ENCODE measurements at regions not wholly inside any gene's neighbourhood (a gene's known extent, or its start where the extent isn't known, plus 50 kb on each side); places are given as distances from the start of the nearest gene placed in this dataset.
"Not testable (repeated sequence)": the region's sequence is repeated elsewhere in the genome, so short reads cannot be mapped to it uniquely, and the experiment has no call there.

DNA sequence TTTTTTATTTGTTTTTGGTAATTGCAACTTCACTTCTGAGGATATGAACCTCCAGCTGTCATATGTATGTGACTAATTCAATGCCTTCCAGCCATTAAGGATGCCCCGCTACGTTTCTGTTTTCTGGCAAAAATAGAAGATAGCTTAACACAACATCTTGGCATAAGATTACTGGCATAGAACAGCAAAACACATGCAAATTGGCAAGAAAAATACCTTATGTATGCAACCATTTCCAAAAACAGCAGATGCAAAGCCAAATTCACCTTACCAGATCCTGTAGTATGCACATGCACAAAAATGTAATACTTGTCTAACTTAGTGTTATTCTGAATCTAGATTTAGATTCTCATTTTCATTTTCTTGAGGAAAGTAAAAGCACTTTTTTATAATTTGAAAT is 461.1 kb upstream of the CYLC2 start:
- TF ChIP-seq POLR2A (IDR thresholded peaks at IDR 0.05; ENCODE audit: low read depth, low read length) (no peak), PAX5 (IDR thresholded peaks at IDR 0.05; ENCODE audit: insufficient read depth, low read length, severe bottlenecking) (no peak), TAF1 (IDR thresholded peaks at IDR 0.05; ENCODE audit: low read depth, low read length) (no peak), POLR2AphosphoS5 (IDR thresholded peaks at IDR 0.05; ENCODE audit: low read depth, low read length) (no peak)
- DNase-seq (ENCODE audit: insufficient read length, low spot score) (no peak), FAIRE-seq (no peak)

DNA sequence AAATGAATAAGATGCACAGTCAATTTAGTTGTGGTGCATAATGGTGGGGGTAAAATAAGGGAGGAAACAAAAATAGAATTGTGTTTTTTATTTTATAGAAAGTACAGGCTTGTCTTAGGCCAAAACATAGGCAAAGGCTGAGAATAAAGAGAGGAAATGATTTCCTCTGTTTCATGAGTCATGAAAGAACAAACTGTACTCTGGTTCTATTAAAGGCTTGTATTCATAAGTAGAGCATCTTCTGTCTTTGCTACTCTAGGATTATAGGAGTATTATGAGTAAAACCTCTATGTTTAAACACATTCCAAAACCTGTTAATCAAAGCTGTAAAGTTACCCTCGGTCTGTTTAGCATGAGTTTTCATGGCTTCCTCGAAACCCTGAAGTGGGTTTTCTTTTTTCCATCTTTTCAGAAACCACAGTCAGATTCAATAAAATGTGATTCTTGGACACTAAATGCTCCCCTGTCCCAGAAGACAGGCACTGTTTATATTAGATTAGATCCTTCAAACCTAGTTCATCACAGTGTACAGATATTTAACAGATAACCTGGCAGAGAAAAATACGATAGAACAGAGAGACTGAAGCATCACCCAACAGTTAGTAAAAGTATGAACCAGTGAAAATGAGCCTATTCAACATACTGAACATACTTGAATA is 473.9 kb upstream of the CYLC2 start:
- no peak for TF ChIP-seq PAX5 (IDR thresholded peaks at IDR 0.05; ENCODE audit: insufficient read depth, low read length, severe bottlenecking)
- DNase-seq (ENCODE audit: insufficient read length, low spot score) (no peak), FAIRE-seq (no peak)

DNA sequence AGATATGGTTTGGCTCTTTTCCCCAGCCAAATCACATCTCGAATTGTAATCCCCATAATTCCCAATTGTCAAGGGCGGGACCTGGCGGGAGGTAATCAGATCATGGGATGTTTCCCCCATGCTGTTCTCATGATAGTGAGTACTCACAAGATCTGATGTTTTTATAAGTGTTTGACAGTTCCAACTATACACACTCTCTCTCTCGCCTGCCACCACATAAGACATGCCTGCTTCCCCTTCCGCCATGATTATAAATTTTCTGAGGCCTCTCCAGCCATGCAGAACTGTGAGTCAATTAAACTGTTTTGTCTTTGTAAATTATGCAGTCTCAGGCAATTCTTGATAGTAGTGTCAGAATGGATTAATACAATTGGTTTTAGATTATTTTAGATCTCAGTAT is 475.7 kb upstream of the CYLC2 start:
- FAIRE-seq (no peak), DNase-seq (ENCODE audit: insufficient read length, low spot score) (no peak)
- TF ChIP-seq PAX5 (IDR thresholded peaks at IDR 0.05; ENCODE audit: insufficient read depth, low read length, severe bottlenecking): no peak
- TF ChIP-seq POLR2A (IDR thresholded peaks at IDR 0.05; ENCODE audit: low read depth, low read length): no peak
- no peak for TF ChIP-seq POLR2AphosphoS5 (IDR thresholded peaks at IDR 0.05; ENCODE audit: low read depth, low read length)
- no peak for TF ChIP-seq TAF1 (IDR thresholded peaks at IDR 0.05; ENCODE audit: low read depth, low read length)
- no peak for TF ChIP-seq POU2F2 (IDR thresholded peaks at IDR 0.05; ENCODE audit: low read depth, low read length)
- TF ChIP-seq SPI1 (IDR thresholded peaks at IDR 0.05; ENCODE audit: low read depth, low read length): no peak

DNA sequence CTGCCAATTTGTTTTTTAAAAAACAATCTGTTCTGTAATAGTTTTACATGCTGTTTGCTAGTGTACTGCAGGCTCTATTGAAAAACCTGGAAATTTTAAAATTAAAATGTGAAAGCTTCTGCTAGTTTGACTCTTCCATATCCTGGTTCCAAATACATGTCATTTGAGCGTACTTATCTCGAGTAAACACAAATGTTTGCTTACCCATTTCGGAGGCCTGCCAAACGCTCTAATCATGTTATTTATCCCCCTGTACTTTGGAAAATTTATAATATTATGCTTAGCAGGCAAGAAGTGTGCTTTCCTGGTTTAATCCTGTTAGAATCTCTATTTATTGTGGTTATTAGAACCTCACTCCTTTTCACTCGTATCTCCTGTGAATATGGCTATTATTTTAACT is 476.8 kb upstream of the CYLC2 start:
- FAIRE-seq (no peak), DNase-seq (ENCODE audit: insufficient read length, low spot score) (no peak)
- TF ChIP-seq POLR2A (IDR thresholded peaks at IDR 0.05; ENCODE audit: low read depth, low read length): no peak
- no peak for TF ChIP-seq TAF1 (IDR thresholded peaks at IDR 0.05; ENCODE audit: low read depth, low read length)
- TF ChIP-seq PAX5 (IDR thresholded peaks at IDR 0.05; ENCODE audit: insufficient read depth, low read length, severe bottlenecking): no peak
- TF ChIP-seq SPI1 (IDR thresholded peaks at IDR 0.05; ENCODE audit: low read depth, low read length): no peak
- no peak for TF ChIP-seq POU2F2 (IDR thresholded peaks at IDR 0.05; ENCODE audit: low read depth, low read length)

DNA sequence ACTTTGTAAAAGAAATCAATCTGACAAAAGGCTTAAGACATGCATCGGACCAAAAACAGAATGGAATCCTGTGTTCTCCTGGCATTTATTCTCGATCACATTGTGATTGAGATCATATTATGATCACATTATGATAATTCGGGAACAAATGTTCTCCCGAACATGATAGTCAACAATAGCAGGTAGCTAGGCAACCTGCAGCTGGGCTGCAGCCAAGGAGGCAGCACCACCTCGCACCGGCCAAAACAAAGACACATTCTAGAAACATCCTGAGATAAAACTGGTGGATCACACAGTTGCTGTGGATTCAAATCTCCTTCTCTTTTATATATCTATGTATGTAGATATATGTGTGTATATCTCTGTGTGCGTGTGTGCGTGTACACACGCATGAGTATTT is 480.6 kb upstream of the CYLC2 start:
- FAIRE-seq (no peak), DNase-seq (ENCODE audit: insufficient read length, low spot score) (no peak)
- TF ChIP-seq POLR2A (IDR thresholded peaks at IDR 0.05; ENCODE audit: low read depth, low read length) (no peak), TAF1 (IDR thresholded peaks at IDR 0.05; ENCODE audit: low read depth, low read length) (no peak), SPI1 (IDR thresholded peaks at IDR 0.05; ENCODE audit: low read depth, low read length) (no peak), POU2F2 (IDR thresholded peaks at IDR 0.05; ENCODE audit: low read depth, low read length) (no peak), POLR2AphosphoS5 (IDR thresholded peaks at IDR 0.05; ENCODE audit: low read depth, low read length) (no peak), PAX5 (IDR thresholded peaks at IDR 0.05; ENCODE audit: insufficient read depth, low read length, severe bottlenecking) (no peak)

DNA sequence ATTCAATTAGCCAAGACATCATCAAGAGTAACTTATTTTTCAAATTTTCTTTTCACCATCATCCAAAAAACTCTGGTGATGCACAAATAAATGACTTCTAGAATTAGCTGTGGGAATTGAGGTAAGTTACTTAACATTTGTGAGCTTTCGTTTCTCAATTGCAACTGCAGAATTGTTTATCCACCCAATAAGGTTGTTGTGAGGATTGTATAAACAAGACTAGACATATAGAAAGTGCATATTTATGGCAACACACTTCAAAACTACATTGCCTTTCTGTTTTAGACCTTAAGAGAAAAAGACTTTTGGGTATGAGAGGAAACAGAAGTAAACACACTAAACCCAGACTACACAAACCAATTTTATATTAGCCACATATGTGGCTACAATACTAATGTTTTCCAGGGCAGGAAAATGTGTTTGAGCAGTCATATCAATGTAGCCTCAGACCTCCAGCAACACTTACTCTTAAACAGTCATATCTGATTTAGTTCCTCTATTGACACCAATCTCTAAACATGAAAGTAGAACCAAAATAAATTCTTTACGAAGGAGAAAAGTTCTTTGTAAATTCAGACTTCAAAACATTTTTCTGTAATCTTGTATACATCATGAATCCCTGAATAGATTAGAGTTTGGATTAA is 488.0 kb upstream of the CYLC2 start:
- no peak for FAIRE-seq
- DNase-seq (ENCODE audit: insufficient read length, low spot score): no peak
- TF ChIP-seq POU2F2 (IDR thresholded peaks at IDR 0.05; ENCODE audit: low read depth, low read length) (no peak), POLR2AphosphoS5 (IDR thresholded peaks at IDR 0.05; ENCODE audit: low read depth, low read length) (no peak), PAX5 (IDR thresholded peaks at IDR 0.05; ENCODE audit: insufficient read depth, low read length, severe bottlenecking) (no peak), SPI1 (IDR thresholded peaks at IDR 0.05; ENCODE audit: low read depth, low read length) (no peak), TAF1 (IDR thresholded peaks at IDR 0.05; ENCODE audit: low read depth, low read length) (no peak), POLR2A (IDR thresholded peaks at IDR 0.05; ENCODE audit: low read depth, low read length) (no peak)

DNA sequence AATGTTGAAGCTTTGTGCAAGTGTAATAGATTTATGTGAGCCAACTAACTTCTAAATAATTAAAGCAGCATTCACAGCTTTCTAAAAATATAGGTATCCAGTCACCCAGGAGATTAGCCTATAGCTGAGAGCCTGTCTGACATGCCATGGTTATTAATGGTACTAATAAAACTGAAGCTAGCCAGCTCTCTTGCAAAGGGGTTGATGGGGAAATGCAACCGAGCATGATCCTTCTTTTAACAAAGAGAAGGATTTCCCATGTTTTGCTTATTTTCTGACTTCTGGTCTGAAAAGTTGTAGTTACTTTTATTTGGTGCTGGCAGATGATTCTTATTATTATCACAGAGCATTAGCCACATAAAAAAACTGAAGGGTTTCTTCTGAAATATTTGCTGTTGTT is 488.7 kb upstream of the CYLC2 start:
- FAIRE-seq (no peak), DNase-seq (ENCODE audit: insufficient read length, low spot score) (no peak)
- TF ChIP-seq SPI1 (IDR thresholded peaks at IDR 0.05; ENCODE audit: low read depth, low read length) (no peak), POLR2AphosphoS5 (IDR thresholded peaks at IDR 0.05; ENCODE audit: low read depth, low read length) (no peak), TAF1 (IDR thresholded peaks at IDR 0.05; ENCODE audit: low read depth, low read length) (no peak), POLR2A (IDR thresholded peaks at IDR 0.05; ENCODE audit: low read depth, low read length) (no peak), PAX5 (IDR thresholded peaks at IDR 0.05; ENCODE audit: insufficient read depth, low read length, severe bottlenecking) (no peak), POU2F2 (IDR thresholded peaks at IDR 0.05; ENCODE audit: low read depth, low read length) (no peak)

DNA sequence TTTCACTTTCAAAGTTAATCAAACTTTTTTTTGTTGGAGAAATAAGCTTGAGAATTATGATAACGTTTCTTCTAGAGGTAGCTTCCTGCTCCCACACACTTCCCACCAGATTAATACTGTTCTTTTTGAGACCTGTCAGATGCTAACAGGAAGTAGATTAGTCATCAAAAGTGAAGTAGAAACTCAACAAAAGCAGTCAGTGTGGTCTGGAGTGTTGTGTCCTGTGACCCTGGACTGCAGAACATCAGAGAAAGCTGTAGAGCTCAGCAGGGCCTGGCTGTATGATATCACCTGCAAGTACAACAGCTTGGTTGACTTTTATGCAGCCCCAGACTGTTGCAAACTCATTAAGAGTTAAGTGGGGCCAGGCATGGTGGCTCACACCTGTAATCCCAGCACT is 495.7 kb upstream of the CYLC2 start:
- FAIRE-seq (no peak), DNase-seq (ENCODE audit: insufficient read length, low spot score) (no peak)
- TF ChIP-seq SPI1 (IDR thresholded peaks at IDR 0.05; ENCODE audit: low read depth, low read length) (no peak), TAF1 (IDR thresholded peaks at IDR 0.05; ENCODE audit: low read depth, low read length) (no peak), POLR2A (IDR thresholded peaks at IDR 0.05; ENCODE audit: low read depth, low read length) (no peak), PAX5 (IDR thresholded peaks at IDR 0.05; ENCODE audit: insufficient read depth, low read length, severe bottlenecking) (no peak), POU2F2 (IDR thresholded peaks at IDR 0.05; ENCODE audit: low read depth, low read length) (no peak), POLR2AphosphoS5 (IDR thresholded peaks at IDR 0.05; ENCODE audit: low read depth, low read length) (no peak)

DNA sequence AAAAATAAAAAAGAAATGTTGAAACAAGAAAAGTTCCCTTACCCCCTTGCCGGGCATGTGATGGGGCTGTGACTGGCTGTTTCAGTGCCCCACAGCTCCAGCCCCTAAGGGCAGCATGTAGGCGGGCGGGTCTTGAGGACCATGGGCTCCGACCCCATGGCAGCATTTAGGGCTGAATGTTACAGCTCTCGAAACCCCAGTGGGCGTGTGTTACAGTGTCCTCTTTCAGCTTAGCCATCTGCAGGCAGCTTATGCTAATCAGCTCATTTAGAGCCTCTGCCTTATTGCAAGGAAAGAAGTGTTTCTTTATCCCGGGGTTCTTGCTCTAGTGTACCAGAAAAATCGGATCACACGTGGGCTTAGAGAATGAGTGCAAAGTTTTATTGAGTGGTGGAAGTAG is 497.4 kb upstream of the CYLC2 start:
- no peak for FAIRE-seq
- TF ChIP-seq TAF1 (IDR thresholded peaks at IDR 0.05; ENCODE audit: low read depth, low read length): no peak
- TF ChIP-seq PAX5 (IDR thresholded peaks at IDR 0.05; ENCODE audit: insufficient read depth, low read length, severe bottlenecking): no peak
- no peak for TF ChIP-seq SPI1 (IDR thresholded peaks at IDR 0.05; ENCODE audit: low read depth, low read length)
- TF ChIP-seq POLR2AphosphoS5 (IDR thresholded peaks at IDR 0.05; ENCODE audit: low read depth, low read length): no peak
- TF ChIP-seq POU2F2 (IDR thresholded peaks at IDR 0.05; ENCODE audit: low read depth, low read length): no peak
- no peak for TF ChIP-seq POLR2A (IDR thresholded peaks at IDR 0.05; ENCODE audit: low read depth, low read length)
- DNase-seq (ENCODE audit: insufficient read length, low spot score): no peak

DNA sequence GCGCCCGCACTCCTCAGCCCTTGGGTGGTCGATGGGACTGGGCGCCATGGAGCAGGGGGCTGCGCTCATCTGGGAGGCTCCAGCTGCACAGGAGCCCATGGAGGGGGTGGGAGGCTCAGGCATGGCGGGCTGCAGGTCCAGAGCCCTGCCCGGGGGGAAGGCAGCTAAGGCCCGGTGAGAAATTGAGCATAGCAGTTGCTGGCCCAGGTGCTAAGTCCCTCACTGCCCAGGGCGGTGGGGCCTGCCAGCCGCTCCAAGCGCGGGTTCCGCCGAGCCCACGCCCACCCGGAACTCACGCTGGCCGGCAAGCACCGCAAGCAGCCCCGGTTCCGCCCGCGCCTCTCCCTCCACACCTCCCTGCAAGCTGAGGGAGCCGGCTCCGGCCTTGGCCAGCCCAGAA is 508.2 kb upstream of the CYLC2 start:
- DNase-seq (ENCODE audit: insufficient read length, low spot score); FAIRE-seq: not testable (repeated sequence)

Data from GM12891 (cell line).